Hypothalamus (tissue), 51 donors: ENCODE measurements at regions not wholly inside any gene's neighbourhood (a gene's known extent, or its start where the extent isn't known, plus 50 kb on each side); places are given as distances from the start of the nearest gene placed in this dataset.
A peak's percentile ranks its signal among the peaks of the same experiment; 100 is the strongest.
"Not testable (repeated sequence)": the region's sequence is repeated elsewhere in the genome, so short reads cannot be mapped to it uniquely, and the experiment has no call there.

Source experiments
- DNase-seq, 51 donors: peaks; one replicate each; lab custom pipeline; 2025; lab: John Stamatoyannopoulos, UW

DNA sequence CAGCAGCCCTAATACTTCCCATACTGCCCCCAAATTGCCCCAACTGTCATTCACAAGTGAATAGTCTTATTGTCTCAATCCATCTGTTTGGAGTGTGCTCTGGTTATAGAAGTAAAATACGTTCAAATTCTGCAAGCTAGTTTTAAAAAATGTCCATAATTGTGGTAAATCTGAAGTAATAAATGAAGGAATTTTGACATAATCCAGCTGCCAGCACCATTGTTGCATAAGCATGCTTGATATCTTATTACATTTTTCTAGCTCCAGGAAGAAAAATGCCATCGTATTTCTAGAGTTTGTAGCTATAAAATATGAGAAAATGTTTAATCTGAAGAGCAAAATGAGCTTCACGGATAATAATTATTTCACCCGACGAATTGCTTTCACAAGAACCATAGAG, 664.7 kb downstream of the RFPL4B start:
- no peak for DNase-seq

- no peak for DNase-seq
Measured at GRCh38 chr6:113015249-113015648, 668.1 kb downstream of the RFPL4B start.

GRCh38 chr6:113017353-113017752, 670.2 kb downstream of the RFPL4B start:
- no peak for DNase-seq

GRCh38 chr6:113018351-113019151, 671.4 kb downstream of the RFPL4B start:
- peak in 13 of 51 donors; percentile 1 to 61 (median 4) for DNase-seq

DNA sequence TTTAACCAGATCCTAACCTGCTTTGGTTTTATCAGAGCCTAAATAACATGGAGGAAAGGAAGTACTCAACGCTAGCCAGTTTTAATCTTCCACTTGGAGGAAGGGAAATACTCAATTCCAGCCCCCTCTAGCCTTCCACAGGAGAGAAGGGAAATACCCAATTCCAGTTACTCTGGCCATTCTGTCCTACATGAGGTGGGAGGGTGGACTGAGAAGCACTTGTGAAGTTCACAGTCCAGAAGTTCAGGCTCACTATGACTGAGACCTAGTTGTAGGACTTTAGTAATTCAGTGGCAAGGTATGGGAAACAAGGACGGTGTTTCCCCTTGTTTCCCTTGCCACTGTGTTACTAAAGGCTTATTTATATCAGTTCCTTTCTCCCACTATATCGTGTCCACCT, 672.0 kb downstream of the RFPL4B start:
- DNase-seq: no peak

DNA sequence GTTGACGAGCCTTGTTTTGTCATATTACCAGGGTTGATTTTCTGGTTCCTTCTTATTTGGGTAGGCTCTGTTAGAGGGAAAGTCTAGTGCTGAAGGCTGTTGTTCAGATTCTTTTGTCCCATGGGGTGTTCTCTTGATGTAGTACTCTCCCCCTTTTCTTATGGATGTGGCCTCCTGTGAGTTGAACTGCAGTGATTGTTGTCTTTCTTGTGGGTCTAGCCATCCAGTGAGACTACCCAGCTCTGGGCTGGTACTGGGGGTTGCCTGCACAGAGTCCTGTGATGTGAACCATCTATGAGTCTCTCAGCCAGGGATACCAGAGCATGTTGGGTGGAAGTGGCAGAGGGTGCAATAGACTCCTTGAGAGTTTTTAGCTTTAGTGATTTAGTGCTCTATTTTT, 680.6 kb downstream of the RFPL4B start:
- no peak for DNase-seq

GRCh38 chr6:113029161-113029560, 682.0 kb downstream of the RFPL4B start:
- DNase-seq: not testable (repeated sequence)

- DNase-seq: peak in 2 of 51 donors; percentile 3 to 68
Measured at GRCh38 chr6:113031591-113032238, 684.6 kb downstream of the RFPL4B start.

DNA sequence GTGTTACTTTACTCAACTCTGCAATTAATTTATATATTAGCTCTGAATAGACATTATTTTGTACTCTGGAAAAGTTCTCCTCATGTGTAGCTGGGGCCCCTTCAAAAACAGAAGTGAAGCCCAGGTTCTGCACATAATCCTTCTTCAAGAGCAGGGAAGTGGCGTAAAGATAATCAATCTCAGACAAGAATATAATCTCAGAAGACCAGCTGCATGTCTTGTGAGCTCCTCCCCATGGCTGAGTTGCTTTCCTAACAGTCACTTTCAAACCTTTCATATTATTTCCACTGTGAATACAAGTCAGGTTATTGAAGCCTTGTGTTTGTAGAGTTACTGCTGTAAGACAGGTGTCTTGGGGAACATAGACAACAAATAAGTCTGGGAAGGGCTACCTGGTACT, 691.9 kb downstream of the RFPL4B start:
- no peak for DNase-seq

GRCh38 chr6:113047148-113047547, 700.0 kb downstream of the RFPL4B start:
- DNase-seq: no peak

- DNase-seq: no peak
Measured at GRCh38 chr6:113047932-113048331, 700.8 kb downstream of the RFPL4B start.

GRCh38 chr6:113048741-113049140, 701.6 kb downstream of the RFPL4B start:
- DNase-seq: no peak

GRCh38 chr6:113049190-113049589, 702.1 kb downstream of the RFPL4B start:
- DNase-seq: no peak

GRCh38 chr6:113050010-113050858, 703.1 kb downstream of the RFPL4B start:
- DNase-seq: no peak

DNA sequence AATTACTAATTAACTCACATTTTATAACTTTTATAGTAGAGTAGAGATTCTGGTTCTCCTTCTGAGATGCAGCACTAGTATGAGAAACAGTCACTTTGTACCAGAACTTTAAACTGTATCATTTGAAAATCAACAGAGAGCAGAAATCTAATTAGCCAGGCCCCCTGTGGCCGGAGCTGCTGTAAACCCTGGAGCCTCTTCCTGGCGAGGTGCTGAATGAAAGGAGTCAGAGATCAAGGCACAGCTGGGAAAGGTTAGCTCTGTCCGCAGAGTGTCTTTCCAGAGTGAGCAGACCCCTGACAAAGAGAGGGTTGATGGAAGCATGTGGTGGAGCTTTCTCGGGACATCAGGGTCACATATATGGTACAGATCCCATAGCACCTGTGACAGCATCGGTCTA, 703.8 kb downstream of the RFPL4B start:
- DNase-seq: no peak

- no peak for DNase-seq
Measured at GRCh38 chr6:113052506-113052905, 705.4 kb downstream of the RFPL4B start.

- no peak for DNase-seq
Measured at GRCh38 chr6:113055061-113055460, 707.9 kb downstream of the RFPL4B start.

DNA sequence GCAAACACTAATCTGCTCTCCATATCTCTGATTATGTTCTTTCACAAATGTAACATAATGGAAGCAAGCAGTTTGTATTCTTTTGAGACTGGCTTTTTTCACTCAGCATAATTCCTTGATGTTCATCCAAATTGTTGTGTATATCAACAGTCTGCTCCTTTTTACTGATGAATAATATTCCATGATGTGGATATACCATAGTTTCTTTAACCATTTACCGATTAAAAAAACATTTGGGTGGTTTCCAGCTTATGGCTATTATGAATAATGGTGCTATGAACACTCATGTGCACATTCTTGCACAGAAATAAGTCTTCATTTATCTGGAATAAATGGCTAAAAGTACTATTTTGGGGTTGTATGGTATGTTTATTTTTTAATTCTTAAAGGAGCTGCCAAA, 708.9 kb downstream of the RFPL4B start:
- DNase-seq: no peak

- DNase-seq: no peak
Measured at GRCh38 chr6:113057567-113058053, 710.5 kb downstream of the RFPL4B start.

GRCh38 chr6:113060664-113061063, 713.5 kb downstream of the RFPL4B start:
- no peak for DNase-seq

DNA sequence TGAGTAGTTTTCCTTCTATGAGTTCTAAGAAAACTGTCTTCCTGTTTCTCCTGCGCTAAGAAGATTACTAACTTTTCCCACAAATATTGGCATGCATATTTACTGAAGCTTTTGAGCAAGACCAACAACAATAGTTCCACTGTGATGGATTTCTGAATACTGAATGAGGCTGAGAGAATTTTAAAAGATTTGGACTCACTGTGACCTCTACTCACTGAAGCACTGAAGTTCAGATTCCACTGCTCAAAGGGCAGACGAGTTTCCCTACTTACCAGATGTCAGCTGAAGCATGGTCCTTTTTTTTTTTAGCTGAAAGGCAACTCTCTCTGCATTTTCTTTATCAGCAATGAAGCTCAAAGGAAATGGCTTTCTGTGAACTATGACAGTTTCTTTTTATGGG, 718.5 kb downstream of the RFPL4B start:
- peak in 3 of 51 donors; percentile 1 to 26 (median 2) for DNase-seq
